Esophagus squamous epithelium (tissue), 5 donors: ENCODE measurements at regions not wholly inside any gene's neighbourhood (a gene's known extent, or its start where the extent isn't known, plus 50 kb on each side); places are given as distances from the start of the nearest gene placed in this dataset.
A peak's percentile ranks its signal among the peaks of the same experiment; 100 is the strongest.
"Not testable (repeated sequence)": the region's sequence is repeated elsewhere in the genome, so short reads cannot be mapped to it uniquely, and the experiment has no call there.

Experiments used
- DNase-seq: peaks from one replicate; lab custom pipeline; 2025; lab: John Stamatoyannopoulos, UW
- H3K27ac ChIP-seq, 4 donors: fragments of 200-600 bp; sonication (generic); one replicate each; pipeline ENCODE4 v1.5.1; 2016 to 2019; ENCODE audit warnings: mild to moderate bottlenecking in 1 of 4
- H3K27me3 ChIP-seq, 4 donors: fragments of 200-600 bp; sonication (generic); 1 replicate in 3 of 4; 2 replicates in 1 of 4; pipeline versions ENCODE4 v1.5.1 to v1.6.0; 2017 to 2021; ENCODE audit warnings: antibody characterized with exemption in 1 of 4
- H3K36me3 ChIP-seq, 3 donors: fragments of 200-600 bp; sonication (generic); one replicate each; pipeline ENCODE4 v1.5.1; 2016 to 2019
- H3K4me1 ChIP-seq, 3 donors: fragments of 200-600 bp; sonication (generic); one replicate each; pipeline ENCODE4 v1.5.1; 2017 to 2019
- H3K4me3 ChIP-seq, 4 donors: fragments of 200-600 bp; sonication (generic); 1 replicate in 3 of 4; 2 replicates in 1 of 4; pipeline ENCODE4 v1.5.1; 2016 to 2019; ENCODE audit warnings: mild to moderate bottlenecking in 2 of 4, moderate library complexity in 1 of 4
- H3K9me3 ChIP-seq, 3 donors: fragments of 200-600 bp; sonication (generic); one replicate each; pipeline ENCODE4 v1.5.1; 2016 to 2019
- POLR2A ChIP-seq, 4 donors: fragments of 450-650 bp; IDR thresholded peaks; one replicate each; pipeline ENCODE4 v1.6.1; 2017; ENCODE audit warnings: antibody characterized with exemption in 4 of 4, mild to moderate bottlenecking in 4 of 4, moderate library complexity in 3 of 4
- WGBS, 2 donors: methylation state at CpG; one replicate each; pipeline ENCODE4 v1.1.5; 2018; 5-methylcytosine and 5-hydroxymethylcytosine counted together
- intact Hi-C: fragments of 100-400 bp; cut with DNase I; formaldehyde crosslinking; loops from one replicate; pipeline ENCODE4 v1.15.0; 2022
- TF ChIP-seq, protein P1 (sequence below), 6 experiments: fragments of 450-650 bp in 4 of 6; fragments of 200-600 bp in 2 of 6; sonication (generic) in 2 of 6; IDR thresholded peaks; one replicate each; pipeline ENCODE4 v1.5.1; 2016 to 2019; ENCODE audit warnings: antibody characterized with exemption in 6 of 6, mild to moderate bottlenecking in 4 of 6, moderate library complexity in 4 of 6
- donor health status: DM: yes; HTN: yes; CAD: no.

DNA sequence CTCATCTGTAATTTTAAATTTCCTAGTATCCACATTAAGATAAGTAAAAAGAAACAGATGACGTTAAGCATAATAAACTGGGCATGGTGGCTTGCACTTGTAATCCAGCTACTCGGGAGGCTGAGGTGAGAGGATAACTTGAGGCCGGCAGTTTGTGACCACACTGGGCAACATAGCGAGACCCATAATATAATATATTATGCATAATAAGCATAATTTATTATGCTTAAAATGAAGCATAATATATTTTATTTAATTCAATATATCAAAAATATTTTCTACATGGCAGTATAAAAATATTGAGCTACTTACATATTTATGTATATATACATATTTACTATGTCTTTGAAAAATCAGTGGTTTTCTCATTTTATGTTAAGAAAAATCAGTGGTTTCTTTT, 128.3 kb downstream of the GOSR1 start:
- Histone ChIP-seq H3K9me3 (no peaks in the 10 kb centered on the region), H3K27me3 (no peaks in the 10 kb centered on the region), H3K27ac (no peak overlapping the region), H3K36me3 (no peaks in the 10 kb centered on the region), H3K4me1 (peaks cover 0 to 8% (median 4%) of the 10 kb centered on the region in 3 donors), H3K4me3 (no peak overlapping the region)
- intact Hi-C loops, result no loop called here
- no peak for TF ChIP-seq POLR2A (IDR thresholded peaks at IDR 0.05)
- TF ChIP-seq, protein P1, sequence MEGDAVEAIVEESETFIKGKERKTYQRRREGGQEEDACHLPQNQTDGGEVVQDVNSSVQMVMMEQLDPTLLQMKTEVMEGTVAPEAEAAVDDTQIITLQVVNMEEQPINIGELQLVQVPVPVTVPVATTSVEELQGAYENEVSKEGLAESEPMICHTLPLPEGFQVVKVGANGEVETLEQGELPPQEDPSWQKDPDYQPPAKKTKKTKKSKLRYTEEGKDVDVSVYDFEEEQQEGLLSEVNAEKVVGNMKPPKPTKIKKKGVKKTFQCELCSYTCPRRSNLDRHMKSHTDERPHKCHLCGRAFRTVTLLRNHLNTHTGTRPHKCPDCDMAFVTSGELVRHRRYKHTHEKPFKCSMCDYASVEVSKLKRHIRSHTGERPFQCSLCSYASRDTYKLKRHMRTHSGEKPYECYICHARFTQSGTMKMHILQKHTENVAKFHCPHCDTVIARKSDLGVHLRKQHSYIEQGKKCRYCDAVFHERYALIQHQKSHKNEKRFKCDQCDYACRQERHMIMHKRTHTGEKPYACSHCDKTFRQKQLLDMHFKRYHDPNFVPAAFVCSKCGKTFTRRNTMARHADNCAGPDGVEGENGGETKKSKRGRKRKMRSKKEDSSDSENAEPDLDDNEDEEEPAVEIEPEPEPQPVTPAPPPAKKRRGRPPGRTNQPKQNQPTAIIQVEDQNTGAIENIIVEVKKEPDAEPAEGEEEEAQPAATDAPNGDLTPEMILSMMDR (IDR thresholded peaks at IDR 0.05), result no peak
- no peak for DNase-seq
- WGBS, 2 donors, result 92 to 95% methylated on average over 4 of the region's 4 CpGs

DNA sequence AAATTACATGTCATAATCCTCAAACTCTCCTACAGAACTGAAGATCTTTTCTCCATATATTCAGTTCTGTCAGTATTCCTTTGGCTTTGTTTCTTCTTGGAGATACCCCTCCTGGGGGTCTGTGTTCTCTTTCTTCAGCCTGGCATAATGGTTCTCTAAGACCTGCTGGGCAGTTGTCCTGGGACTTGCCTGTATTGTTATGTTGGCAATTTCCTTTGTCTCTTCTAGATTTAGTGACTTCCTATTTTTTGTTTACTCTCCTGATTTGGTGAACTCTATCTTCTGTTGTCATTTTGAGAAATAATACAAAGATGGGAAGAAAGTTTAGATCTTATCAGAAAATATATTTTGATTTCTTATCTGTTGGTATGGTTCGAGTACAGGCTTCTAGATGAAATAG, 127.8 kb downstream of the GOSR1 start:
- no peak for DNase-seq
- 100% methylated on average over 1 of the region's 1 CpG for WGBS, 2 donors
- Histone ChIP-seq H3K27ac (no peak overlapping the region), H3K4me3 (no peak overlapping the region), H3K4me1 (peaks cover 0 to 9% (median 4%) of the 10 kb centered on the region in 3 donors), H3K9me3 (no peaks in the 10 kb centered on the region), H3K36me3 (no peaks in the 10 kb centered on the region), H3K27me3 (no peaks in the 10 kb centered on the region)
- intact Hi-C loops, result no loop called here
- TF ChIP-seq POLR2A (IDR thresholded peaks at IDR 0.05), result no peak
- TF ChIP-seq, protein P1 (IDR thresholded peaks at IDR 0.05), result no peak

DNA sequence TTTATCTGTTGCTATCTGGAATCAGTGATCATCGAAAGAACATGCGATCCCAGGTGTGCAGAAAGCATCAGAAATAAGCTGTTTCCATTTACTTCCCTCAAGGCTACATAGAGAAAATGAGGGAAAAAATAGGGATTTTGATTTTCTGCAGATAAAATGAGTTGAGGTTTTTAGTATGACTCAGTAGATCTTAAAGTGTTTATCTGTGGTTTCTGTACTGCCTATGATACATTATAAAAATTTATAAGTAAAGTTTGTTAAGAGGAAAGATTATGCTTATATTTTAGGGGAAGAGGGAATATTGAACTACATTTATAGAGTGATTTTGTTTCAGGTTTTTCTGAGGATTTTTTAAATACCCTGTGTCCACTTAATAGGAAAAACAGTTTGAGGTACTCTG, 125.2 kb downstream of the GOSR1 start:
- Histone ChIP-seq H3K4me3 (peak overlapping the region in 2 of 4 donors; percentile 1 to 86), H3K4me1 (peaks cover 3 to 17% (median 4%) of the 10 kb centered on the region in 3 donors)
- intact Hi-C loops, H3K9me3 ChIP-seq, H3K36me3 ChIP-seq, DNase-seq, H3K27me3 ChIP-seq, H3K27ac ChIP-seq: not testable (repeated sequence)
- WGBS, 2 donors, result 38% methylated on average over 2 of the region's 2 CpGs

DNA sequence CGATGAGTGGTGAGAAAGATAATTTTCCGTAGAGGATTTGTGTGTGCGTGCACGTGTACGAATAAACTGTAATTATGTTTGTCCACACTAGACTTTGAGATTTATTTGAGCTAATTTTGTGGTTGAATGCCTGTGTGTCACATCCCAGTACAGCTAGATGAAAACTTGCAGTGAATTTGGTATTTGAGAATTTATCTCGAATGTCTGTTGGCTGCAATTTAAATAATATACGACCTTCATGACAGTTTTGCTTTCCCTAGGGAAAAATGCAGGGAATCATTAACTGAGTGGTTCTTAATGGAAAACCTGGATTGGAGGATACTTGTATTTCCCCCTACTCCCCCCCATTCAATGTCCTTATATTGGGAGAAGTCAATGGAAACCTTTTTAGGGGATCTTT, 124.8 kb downstream of the GOSR1 start:
- intact Hi-C loops, H3K27ac ChIP-seq, H3K36me3 ChIP-seq, H3K27me3 ChIP-seq, H3K9me3 ChIP-seq, DNase-seq: not testable (repeated sequence)
- peak overlapping the region in 3 of 4 donors; percentile 1 to 86 (median 16) for H3K4me3 ChIP-seq
- WGBS, 2 donors, result 39 to 43% methylated on average over 7 of the region's 7 CpGs
- peaks cover 3 to 17% (median 4%) of the 10 kb centered on the region in 3 donors for H3K4me1 ChIP-seq

DNA sequence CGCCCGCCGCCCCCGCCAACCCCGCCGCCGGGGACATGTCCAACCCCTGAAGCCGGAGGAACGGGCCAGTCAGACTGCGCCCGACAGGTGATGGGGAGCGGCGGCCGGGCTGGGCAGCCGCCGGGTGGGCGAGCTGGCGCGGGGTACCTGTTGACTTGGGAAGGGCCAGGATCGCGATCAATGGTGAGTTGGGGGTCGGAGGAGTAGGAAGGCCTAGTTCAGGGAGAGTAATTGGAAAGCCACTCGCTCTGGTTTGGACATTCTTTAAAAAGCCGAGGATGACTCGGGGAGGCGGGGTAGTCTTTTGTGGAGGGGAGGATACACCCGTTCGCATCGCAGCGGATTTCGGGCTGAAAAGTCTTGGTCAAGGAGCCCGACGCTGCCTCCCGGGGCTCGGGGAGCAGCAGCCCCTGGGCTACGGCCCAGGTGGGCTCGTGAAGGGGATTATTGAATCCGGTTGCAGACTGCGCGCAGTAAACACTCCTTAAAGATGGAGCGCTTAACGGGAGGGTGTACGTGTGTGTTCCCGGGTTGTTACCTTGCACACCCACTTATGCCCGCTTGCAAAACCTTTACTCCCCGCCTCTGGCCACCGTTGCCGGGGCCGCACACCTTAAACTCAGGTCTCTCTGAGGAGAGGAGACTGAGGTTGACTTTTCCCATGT, 123.8 kb downstream of the GOSR1 start:
- H3K9me3 ChIP-seq, result no peaks in the 10 kb centered on the region
- peak overlapping the region; percentile 74 to 87 (median 86) for H3K4me3 ChIP-seq
- 0 to 1% methylated on average over 12 to 22 of the region's 49 CpGs for WGBS, 2 donors
- no peak for DNase-seq
- no peaks in the 10 kb centered on the region for H3K36me3 ChIP-seq
- intact Hi-C loops, result no loop called here
- H3K27me3 ChIP-seq, result no peaks in the 10 kb centered on the region
- peaks cover 3 to 17% (median 4%) of the 10 kb centered on the region in 3 donors for H3K4me1 ChIP-seq
- TF ChIP-seq, protein P1 (IDR thresholded peaks at IDR 0.05), result no peak
- no peak for TF ChIP-seq POLR2A (IDR thresholded peaks at IDR 0.05)
- peak overlapping the region; percentile 91 to 97 (median 97) for H3K27ac ChIP-seq

DNA sequence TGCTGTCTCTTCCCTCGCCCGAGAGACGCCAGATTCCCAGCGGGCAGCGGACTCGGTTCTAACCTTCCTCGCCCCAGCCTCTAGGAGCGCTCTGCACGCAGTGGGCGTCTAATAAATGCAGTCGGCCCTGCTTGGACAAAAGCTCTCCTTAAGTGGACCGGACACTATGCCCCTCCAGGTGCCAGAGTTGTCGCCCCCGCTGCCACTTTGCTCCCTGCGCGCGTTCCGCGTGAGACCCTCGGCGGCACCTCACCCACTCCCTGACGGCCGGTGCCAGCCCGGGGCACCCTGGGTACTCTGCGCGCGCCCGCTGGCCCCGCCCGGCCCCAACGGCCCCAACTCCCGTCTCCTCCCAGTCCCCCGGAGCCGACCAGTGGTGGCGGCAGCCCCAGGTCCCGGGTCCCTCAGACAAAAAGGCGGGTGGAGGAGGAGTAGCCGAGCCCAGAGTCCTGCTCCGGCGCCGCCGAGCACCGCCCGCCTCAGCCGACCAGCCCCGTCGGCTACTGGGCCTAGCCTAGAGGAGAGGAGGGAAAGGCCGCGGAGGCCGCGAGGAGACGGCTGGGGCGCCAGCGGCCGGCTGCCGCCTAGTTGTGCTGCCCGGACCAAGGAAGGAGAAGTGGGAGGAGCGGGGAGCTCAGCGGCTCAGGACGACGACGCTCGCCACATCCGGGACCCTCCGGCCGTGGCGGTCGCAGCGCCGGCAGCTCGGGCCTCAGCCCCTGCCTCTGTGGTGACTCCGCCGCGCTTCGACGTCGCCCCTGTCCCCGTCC, 123.0 kb downstream of the GOSR1 start:
- peaks cover 3 to 17% (median 4%) of the 10 kb centered on the region in 3 donors for H3K4me1 ChIP-seq
- no peaks in the 10 kb centered on the region for H3K36me3 ChIP-seq
- peak; percentile 25 for DNase-seq
- WGBS, 2 donors, result 0 to 2% methylated on average over 10 to 13 of the region's 78 CpGs
- intact Hi-C loops, result no loop called here
- TF ChIP-seq, protein P1 (IDR thresholded peaks at IDR 0.05), result peak; percentile 13 to 61 (median 44)
- peak in 2 of 4 donors; percentile 80 to 88 for TF ChIP-seq POLR2A (IDR thresholded peaks at IDR 0.05)
- H3K4me3 ChIP-seq, result peak overlapping the region; percentile 74 to 87 (median 86)
- H3K9me3 ChIP-seq, result no peaks in the 10 kb centered on the region
- H3K27ac ChIP-seq, result peak overlapping the region; percentile 91 to 97 (median 97)
- no peaks in the 10 kb centered on the region for H3K27me3 ChIP-seq
